NCI-H526 (cell line): ENCODE measurements at regions not wholly inside any gene's neighbourhood (a gene's known extent, or its start where the extent isn't known, plus 50 kb on each side); places are given as distances from the start of the nearest gene placed in this dataset.

Experiments
- DNase-seq, 2 experiments: peaks; one replicate each; lab custom pipeline; 2025; lab: John Stamatoyannopoulos, UW

- DNase-seq: peak in 1 of 2 experiments; percentile 28
Measured at GRCh38 chrX:40150503-40150902, 52.7 kb upstream of the BCOR start.

GRCh38 chrX:40149286-40150175 lies 51.8 kb upstream of the BCOR start:
- DNase-seq: no peak

DNA sequence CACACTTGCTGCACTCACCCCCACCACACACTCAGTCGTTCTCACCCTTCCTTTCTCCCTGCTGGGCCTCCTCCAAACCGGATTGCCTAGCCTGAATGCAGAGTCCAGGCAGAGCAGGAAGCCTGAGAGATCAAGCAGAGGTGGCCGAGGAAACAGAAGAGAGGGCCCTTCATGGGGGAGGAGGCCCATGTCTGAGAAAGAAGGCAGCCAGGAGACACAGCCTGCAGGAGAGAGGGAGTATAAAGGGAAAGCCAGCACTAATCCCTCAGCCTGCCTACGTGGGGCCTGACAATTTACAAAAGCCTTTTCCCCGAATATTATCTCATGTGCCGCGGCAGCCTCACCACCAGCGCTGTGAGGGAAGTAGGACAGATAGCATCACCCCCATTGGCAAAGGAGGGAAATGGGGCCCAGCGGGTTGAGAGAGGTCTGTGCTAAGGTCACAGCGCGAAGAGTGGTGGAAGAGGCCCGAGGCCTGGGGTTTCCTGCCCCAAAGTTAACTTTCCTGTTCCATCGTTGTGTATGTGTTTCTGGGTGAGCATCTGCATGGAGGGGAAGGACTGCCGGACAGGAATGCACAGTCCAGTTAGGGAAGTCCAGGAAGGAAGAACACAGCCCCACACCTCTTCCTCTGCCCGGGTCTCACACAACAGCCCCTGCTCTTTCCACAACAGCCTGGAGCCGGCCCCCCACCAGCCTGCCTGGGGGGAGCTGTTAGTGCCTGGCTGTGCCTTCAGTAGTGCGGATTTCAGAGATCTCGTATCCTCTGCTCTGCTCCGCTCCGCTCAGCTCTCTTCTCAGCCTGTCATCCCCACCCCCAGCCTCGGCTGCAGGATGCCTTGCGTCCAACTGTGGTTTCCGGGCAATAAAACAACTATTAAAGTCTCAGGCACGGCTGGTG lies 50.9 kb upstream of the BCOR start:
- peak; percentile 58 to 80 for DNase-seq

GRCh38 chrX:40147971-40148370 lies 50.2 kb upstream of the BCOR start:
- no peak for DNase-seq
